ENCODE measurements at regions not wholly inside any gene's neighbourhood (a gene's known extent, or its start where the extent isn't known, plus 50 kb on each side); places are given as distances from the start of the nearest gene placed in this dataset.

- Histone ChIP-seq H3K36me3 (ENCODE audit: control insufficient read depth, insufficient read depth, low read length) (no peaks in the 10 kb centered on the region), H3K27me3 (replicated peaks; ENCODE audit: control insufficient read depth, insufficient read depth, low read length) (no peaks in the 10 kb centered on the region), H3K4me3 (replicated peaks; ENCODE audit: low read depth, low read length) (no peak overlapping the region)
- no peak for TF ChIP-seq CTCF (IDR thresholded peaks at IDR 0.05; ENCODE audit: insufficient read depth, low read length, poor library complexity, severe bottlenecking)
- no peak for DNase-seq (ENCODE audit: extremely low read depth, insufficient read length)
Observed at GRCh38 chr12:128077211-128077916, 189.6 kb upstream of the TMEM132C start.

GRCh38 chr12:128077917-128078298, 189.1 kb upstream of the TMEM132C start:
- DNase-seq (ENCODE audit: extremely low read depth, insufficient read length), result no peak
- TF ChIP-seq CTCF (IDR thresholded peaks at IDR 0.05; ENCODE audit: insufficient read depth, low read length, poor library complexity, severe bottlenecking), result no peak
- Histone ChIP-seq H3K36me3 (ENCODE audit: control insufficient read depth, insufficient read depth, low read length) (no peaks in the 10 kb centered on the region), H3K27me3 (replicated peaks; ENCODE audit: control insufficient read depth, insufficient read depth, low read length) (no peaks in the 10 kb centered on the region), H3K4me3 (replicated peaks; ENCODE audit: low read depth, low read length) (no peak overlapping the region)

GRCh38 chr12:128078301-128078971, 188.5 kb upstream of the TMEM132C start:
- Histone ChIP-seq H3K36me3 (ENCODE audit: control insufficient read depth, insufficient read depth, low read length) (no peaks in the 10 kb centered on the region), H3K4me3 (replicated peaks; ENCODE audit: low read depth, low read length) (no peak overlapping the region), H3K27me3 (replicated peaks; ENCODE audit: control insufficient read depth, insufficient read depth, low read length) (no peaks in the 10 kb centered on the region)
- TF ChIP-seq CTCF (IDR thresholded peaks at IDR 0.05; ENCODE audit: insufficient read depth, low read length, poor library complexity, severe bottlenecking), result no peak
- no peak for DNase-seq (ENCODE audit: extremely low read depth, insufficient read length)

- no peak overlapping the region for H3K4me3 ChIP-seq (replicated peaks; ENCODE audit: low read depth, low read length)
- no peak for TF ChIP-seq CTCF (IDR thresholded peaks at IDR 0.05; ENCODE audit: insufficient read depth, low read length, poor library complexity, severe bottlenecking)
- H3K27me3 ChIP-seq (replicated peaks; ENCODE audit: control insufficient read depth, insufficient read depth, low read length), result no peaks in the 10 kb centered on the region
- H3K36me3 ChIP-seq (ENCODE audit: control insufficient read depth, insufficient read depth, low read length), result no peaks in the 10 kb centered on the region
- DNase-seq (ENCODE audit: extremely low read depth, insufficient read length), result no peak
Observed at GRCh38 chr12:128079446-128079845, 187.5 kb upstream of the TMEM132C start.

GRCh38 chr12:128083132-128083729, 183.7 kb upstream of the TMEM132C start:
- no peak for DNase-seq (ENCODE audit: extremely low read depth, insufficient read length)
- Histone ChIP-seq H3K27me3 (replicated peaks; ENCODE audit: control insufficient read depth, insufficient read depth, low read length) (no peaks in the 10 kb centered on the region), H3K36me3 (ENCODE audit: control insufficient read depth, insufficient read depth, low read length) (no peaks in the 10 kb centered on the region), H3K4me3 (replicated peaks; ENCODE audit: low read depth, low read length) (no peak overlapping the region)
- no peak for TF ChIP-seq CTCF (IDR thresholded peaks at IDR 0.05; ENCODE audit: insufficient read depth, low read length, poor library complexity, severe bottlenecking)

All from GM06990 (cell line).